ENCODE measurements at regions not wholly inside any gene's neighbourhood (a gene's known extent, or its start where the extent isn't known, plus 50 kb on each side); places are given as distances from the start of the nearest gene placed in this dataset.
A peak's percentile ranks its signal among the peaks of the same experiment; 100 is the strongest.

GRCh38 chr15:77543159-77543882, 89.4 kb downstream of the LINGO1 start:
- TF ChIP-seq CTCF (IDR thresholded peaks at IDR 0.05 in 8 of 11, conservative IDR thresholded peaks at IDR 0.05 in 3 of 11) (peak; percentile 95 to 99 (median 97)), POLR2A (IDR thresholded peaks at IDR 0.05) (no peak), POLR2AphosphoS5 (IDR thresholded peaks at IDR 0.05) (peak; percentile 72 to 86 (median 84))
